CD14-positive monocyte (primary cell): ENCODE measurements at regions not wholly inside any gene's neighbourhood (a gene's known extent, or its start where the extent isn't known, plus 50 kb on each side); places are given as distances from the start of the nearest gene placed in this dataset.

Experiments used
- DNase-seq, 3 donors: peaks; one replicate each; pipeline ENCODE4 v3.0.0-alpha.2; 2011 to 2022
- H2AFZ ChIP-seq: 2 replicates; pipeline ENCODE4 v1.6.0; 2012; ENCODE audit warnings: mild to moderate bottlenecking, low read depth, low read length, inconsistent platforms; ENCODE audit not compliant: insufficient read depth, poor library complexity, severe bottlenecking
- H3K27ac ChIP-seq, 2 donors: 1 replicate in 1 of 2; 2 replicates in 1 of 2; pipeline ENCODE4 v1.5.1; 2012 to 2013; ENCODE audit warnings: low read length in 2 of 2, control low read depth in 1 of 2, inconsistent platforms in 1 of 2, low read depth in 1 of 2, mild to moderate bottlenecking in 1 of 2
- H3K27me3 ChIP-seq, 2 donors: one replicate each; pipeline versions ENCODE4 v1.6.0 to v1.6.1; 2011 to 2013; ENCODE audit warnings: low read length in 2 of 2; ENCODE audit not compliant: control insufficient read depth in 2 of 2, insufficient read depth in 2 of 2
- H3K36me3 ChIP-seq, 2 donors: replicated peaks in 1 of 2; 1 replicate in 1 of 2; 2 replicates in 1 of 2; pipeline versions ENCODE4 v1.5.1 to v1.6.1; 2012 to 2013; ENCODE audit warnings: low read length in 2 of 2, control low read depth in 1 of 2, inconsistent platforms in 1 of 2, mild to moderate bottlenecking in 1 of 2; ENCODE audit not compliant: insufficient read depth in 2 of 2, control insufficient read depth in 1 of 2
- H3K4me1 ChIP-seq, 2 donors: 1 replicate in 1 of 2; 2 replicates in 1 of 2; pipeline versions ENCODE4 v1.5.1 to v1.6.1; 2012 to 2013; ENCODE audit warnings: low read length in 2 of 2, control low read depth in 1 of 2, inconsistent platforms in 1 of 2, mild to moderate bottlenecking in 1 of 2, moderate library complexity in 1 of 2; ENCODE audit not compliant: insufficient read depth in 2 of 2, control insufficient read depth in 1 of 2
- H3K4me2 ChIP-seq: replicated peaks from 2 replicates; pipeline ENCODE3; 2012; ENCODE audit warnings: low read length, moderate library complexity, mild to moderate bottlenecking; ENCODE audit not compliant: poor library complexity, severe bottlenecking; ENCODE audit errors: extremely low read depth
- H3K4me3 ChIP-seq, 3 experiments: fragments of 200-600 bp in 1 of 3; sonication (generic) in 1 of 3; replicated peaks in 1 of 3; 1 replicate in 2 of 3; 2 replicates in 1 of 3; pipeline ENCODE4 v1.5.1; 2011 to 2013; ENCODE audit warnings: low read length in 3 of 3, mild to moderate bottlenecking in 3 of 3, control low read depth in 2 of 3, low read depth in 2 of 3, inconsistent platforms in 1 of 3, moderate library complexity in 1 of 3
- H3K79me2 ChIP-seq: 2 replicates; pipeline ENCODE4 v1.6.0; 2012; ENCODE audit warnings: mild to moderate bottlenecking, control low read depth, inconsistent platforms, low read length, moderate library complexity; ENCODE audit not compliant: insufficient read depth
- H3K9ac ChIP-seq: 2 replicates; pipeline ENCODE4 v1.6.0; 2017; ENCODE audit warnings: low read length, mild to moderate bottlenecking; ENCODE audit not compliant: insufficient read depth, poor library complexity, severe bottlenecking
- H3K9me3 ChIP-seq, 2 donors: replicated peaks in 1 of 2; 1 replicate in 1 of 2; 2 replicates in 1 of 2; pipeline versions ENCODE4 v1.5.1 to v1.6.1; 2012 to 2013; ENCODE audit warnings: low read length in 2 of 2, control low read depth in 1 of 2; ENCODE audit not compliant: control insufficient read depth in 1 of 2, insufficient read depth in 1 of 2
- H4K20me1 ChIP-seq: 2 replicates; pipeline ENCODE4 v1.6.0; 2012; ENCODE audit warnings: mild to moderate bottlenecking, low read length, control low read depth, moderate library complexity; ENCODE audit not compliant: insufficient read depth
- H3K27ac Mint-ChIP-seq, 7 donors: one replicate each; pipeline ENCODE4 v1.8.0; 2020; ENCODE audit warnings: mild to moderate bottlenecking in 7 of 7, mixed read lengths in 7 of 7, moderate library complexity in 6 of 7, inconsistent platforms in 2 of 7
- H3K27me3 Mint-ChIP-seq, 3 donors: one replicate each; pipeline ENCODE4 v1.8.0; 2021 to 2022; ENCODE audit warnings: low read depth in 3 of 3, mild to moderate bottlenecking in 3 of 3, mixed read lengths in 3 of 3, moderate library complexity in 3 of 3, inconsistent platforms in 1 of 3
- H3K36me3 Mint-ChIP-seq, 2 donors: one replicate each; pipeline ENCODE4 v1.8.0; 2020; ENCODE audit warnings: mixed read lengths in 2 of 2, inconsistent platforms in 1 of 2, mild to moderate bottlenecking in 1 of 2
- H3K4me1 Mint-ChIP-seq: one replicate; pipeline ENCODE4 v1.8.0; 2020; ENCODE audit warnings: mild to moderate bottlenecking, mixed read lengths
- H3K4me3 Mint-ChIP-seq, 2 donors: one replicate each; pipeline ENCODE4 v1.8.0; 2020; ENCODE audit warnings: mild to moderate bottlenecking in 2 of 2, mixed read lengths in 2 of 2, moderate library complexity in 1 of 2
- H3K9me3 Mint-ChIP-seq, 7 donors: one replicate each; pipeline ENCODE4 v1.8.0; 2020 to 2022; ENCODE audit warnings: mixed read lengths in 7 of 7, mild to moderate bottlenecking in 6 of 7, moderate library complexity in 6 of 7, inconsistent platforms in 2 of 7
- WGBS: methylation state at CpG from one replicate; pipeline ENCODE4 v1.1.5; 2013; ENCODE audit warnings: missing lambda C conversion rate; ENCODE audit not compliant: insufficient coverage; 5-methylcytosine and 5-hydroxymethylcytosine counted together
- intact Hi-C, 2 donors: fragments of 100-400 bp; cut with micrococcal nuclease; formaldehyde crosslinking; loops; one replicate each; pipeline versions ENCODE4 v1.15.0 to v1.15.1; 2023
- TF ChIP-seq, protein P1 (sequence below): fragments of 200-600 bp; IDR thresholded peaks from one replicate; pipeline ENCODE4 v1.8.0; 2022; ENCODE audit warnings: antibody characterized with exemption, mild to moderate bottlenecking

DNA sequence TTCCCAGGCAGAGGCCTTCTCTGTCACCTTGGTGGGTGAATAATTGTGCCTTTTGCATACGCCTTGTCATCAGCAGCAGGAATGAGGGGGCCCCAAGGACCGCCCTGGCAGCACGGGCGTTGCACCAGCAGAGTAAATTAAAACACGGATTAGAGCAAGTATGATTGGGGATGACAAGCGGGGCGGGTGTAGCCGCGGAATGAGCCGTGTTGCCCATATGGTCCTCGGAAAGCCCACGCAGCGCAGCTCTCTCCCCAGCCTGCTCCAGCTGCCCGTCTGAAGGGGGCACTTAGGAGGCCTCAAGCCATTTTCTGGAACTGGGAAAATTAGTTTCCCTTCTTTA, 299.4 kb upstream of the IRX3 start:
- Histone ChIP-seq H3K9me3 (peaks cover 0 to 3% of the 10 kb centered on the region in 2 donors), H2AFZ (no peak overlapping the region), H3K79me2 (no peaks in the 10 kb centered on the region), H3K4me3 (no peak overlapping the region), H3K27me3 (peaks cover 0 to under 1% of the 10 kb centered on the region in 2 donors), H3K4me1 (no peaks in the 10 kb centered on the region), H4K20me1 (no peaks in the 10 kb centered on the region), H3K4me2 (no peak overlapping the region), H3K9ac (no peak overlapping the region), H3K36me3 (no peaks in the 10 kb centered on the region), H3K27ac (no peak overlapping the region)
- 59% methylated on average over 14 of the region's 14 CpGs for WGBS
- H3K4me1 Mint-ChIP-seq: no peaks in the 10 kb centered on the region
- H3K27me3 Mint-ChIP-seq: peaks cover 3 to 19% (median 14%) of the 10 kb centered on the region in 3 donors
- H3K27ac Mint-ChIP-seq: peak overlapping the region in 1 of 7 donors; percentile 52
- TF ChIP-seq, protein P1, sequence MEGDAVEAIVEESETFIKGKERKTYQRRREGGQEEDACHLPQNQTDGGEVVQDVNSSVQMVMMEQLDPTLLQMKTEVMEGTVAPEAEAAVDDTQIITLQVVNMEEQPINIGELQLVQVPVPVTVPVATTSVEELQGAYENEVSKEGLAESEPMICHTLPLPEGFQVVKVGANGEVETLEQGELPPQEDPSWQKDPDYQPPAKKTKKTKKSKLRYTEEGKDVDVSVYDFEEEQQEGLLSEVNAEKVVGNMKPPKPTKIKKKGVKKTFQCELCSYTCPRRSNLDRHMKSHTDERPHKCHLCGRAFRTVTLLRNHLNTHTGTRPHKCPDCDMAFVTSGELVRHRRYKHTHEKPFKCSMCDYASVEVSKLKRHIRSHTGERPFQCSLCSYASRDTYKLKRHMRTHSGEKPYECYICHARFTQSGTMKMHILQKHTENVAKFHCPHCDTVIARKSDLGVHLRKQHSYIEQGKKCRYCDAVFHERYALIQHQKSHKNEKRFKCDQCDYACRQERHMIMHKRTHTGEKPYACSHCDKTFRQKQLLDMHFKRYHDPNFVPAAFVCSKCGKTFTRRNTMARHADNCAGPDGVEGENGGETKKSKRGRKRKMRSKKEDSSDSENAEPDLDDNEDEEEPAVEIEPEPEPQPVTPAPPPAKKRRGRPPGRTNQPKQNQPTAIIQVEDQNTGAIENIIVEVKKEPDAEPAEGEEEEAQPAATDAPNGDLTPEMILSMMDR: no peak
- H3K9me3 Mint-ChIP-seq: peaks cover 0 to 8% (median 3%) of the 10 kb centered on the region in 7 donors
- H3K4me3 Mint-ChIP-seq: no peak overlapping the region
- H3K36me3 Mint-ChIP-seq: no peaks in the 10 kb centered on the region
- intact Hi-C loops: no loop called here
- DNase-seq: no peak

DNA sequence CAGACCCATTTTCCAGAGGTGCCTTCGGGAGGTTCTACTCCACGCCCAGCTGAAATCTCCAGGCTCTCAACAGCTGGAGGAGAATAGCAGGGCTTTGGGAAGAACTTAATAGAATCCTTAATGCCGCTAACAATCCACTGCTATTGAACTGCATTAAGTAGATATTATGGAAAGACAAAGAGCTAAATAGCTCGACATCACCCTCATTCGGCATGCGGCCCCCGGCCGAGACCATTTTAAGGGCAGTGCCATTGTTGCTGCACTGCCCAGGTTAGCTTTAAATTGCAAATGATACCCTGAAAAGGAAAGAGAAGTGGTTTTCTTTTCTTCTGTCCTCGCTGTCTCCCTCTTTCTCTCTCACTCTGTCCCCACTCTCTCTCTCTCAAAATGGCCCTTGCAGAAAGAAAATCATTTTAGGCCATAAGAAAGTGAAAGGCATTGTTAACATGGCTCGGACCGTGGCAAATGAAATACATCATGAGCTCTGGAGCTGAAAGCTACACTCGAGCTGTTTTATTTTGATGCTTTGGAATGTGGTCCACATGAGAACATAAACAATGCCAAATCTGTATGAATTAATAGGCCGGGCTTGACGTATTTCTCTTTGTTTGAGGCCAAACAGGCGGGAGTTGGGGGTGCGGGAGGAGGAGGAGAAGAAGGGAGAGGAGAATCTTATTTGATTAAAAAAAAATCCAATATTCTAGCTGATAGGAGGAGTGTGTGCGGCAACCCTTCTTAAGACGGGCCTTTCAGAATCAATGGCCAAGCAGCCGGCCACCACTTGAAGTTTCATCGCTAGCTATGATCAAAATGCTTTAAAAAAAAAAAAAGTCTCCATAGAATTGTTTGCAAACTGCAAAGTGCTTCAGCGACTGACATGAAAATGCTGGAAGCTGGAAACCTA, 298.8 kb upstream of the IRX3 start:
- WGBS: 59% methylated on average over 6 of the region's 21 CpGs
- H3K27me3 Mint-ChIP-seq: peaks cover 3 to 14% (median 12%) of the 10 kb centered on the region in 3 donors
- Histone ChIP-seq H2AFZ (no peak overlapping the region), H3K9me3 (peaks cover 0 to 3% of the 10 kb centered on the region in 2 donors), H3K4me3 (no peak overlapping the region), H4K20me1 (no peaks in the 10 kb centered on the region), H3K4me1 (no peaks in the 10 kb centered on the region), H3K27ac (no peak overlapping the region), H3K27me3 (no peaks in the 10 kb centered on the region), H3K9ac (no peak overlapping the region), H3K79me2 (no peaks in the 10 kb centered on the region), H3K36me3 (no peaks in the 10 kb centered on the region), H3K4me2 (no peak overlapping the region)
- no peaks in the 10 kb centered on the region for H3K4me1 Mint-ChIP-seq
- intact Hi-C loops: no loop called here
- no peak overlapping the region for H3K27ac Mint-ChIP-seq
- no peak overlapping the region for H3K4me3 Mint-ChIP-seq
- H3K9me3 Mint-ChIP-seq: peaks cover 0 to 8% (median 3%) of the 10 kb centered on the region in 7 donors
- no peak for DNase-seq
- no peaks in the 10 kb centered on the region for H3K36me3 Mint-ChIP-seq
- TF ChIP-seq, protein P1: no peak
